ENCODE measurements at regions not wholly inside any gene's neighbourhood (a gene's known extent, or its start where the extent isn't known, plus 50 kb on each side); places are given as distances from the start of the nearest gene placed in this dataset.

DNA sequence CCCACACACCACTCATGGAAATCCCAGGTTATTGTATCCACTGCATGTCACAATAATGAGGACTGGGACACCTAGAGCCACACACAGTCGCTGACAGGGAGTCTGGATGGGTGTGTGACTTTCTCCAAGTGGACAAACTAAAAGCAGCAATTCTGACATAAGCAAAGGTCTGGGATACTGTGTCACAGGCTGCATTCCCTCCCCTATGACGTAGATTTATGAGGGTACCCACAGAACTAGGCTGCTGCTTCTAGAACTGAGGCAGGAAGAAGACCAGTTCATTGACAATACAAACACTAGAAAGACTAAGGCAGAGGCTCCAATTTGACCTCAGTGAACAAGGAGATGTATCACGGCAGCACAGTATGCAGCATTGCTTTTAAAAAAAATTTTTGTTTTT, 63.6 kb upstream of the TBCA start:
- Histone ChIP-seq H3K36me3 (ENCODE audit: control insufficient read depth, insufficient read depth, low read length) (no peaks in the 10 kb centered on the region), H3K9me3 (ENCODE audit: control insufficient read depth, low read length) (no peaks in the 10 kb centered on the region), H3K4me1 (ENCODE audit: control insufficient read depth, insufficient read depth, low read length, poor library complexity, severe bottlenecking) (no peaks in the 10 kb centered on the region), H3K27me3 (replicated peaks; ENCODE audit: control insufficient read depth, insufficient read depth, low read length, poor library complexity, severe bottlenecking) (peaks cover under 1% of the 10 kb centered on the region), H3K27ac (ENCODE audit: insufficient read depth, low read length, poor library complexity, severe bottlenecking) (no peak overlapping the region), H3K4me3 (ENCODE audit: insufficient read depth, low read depth, low read length, poor library complexity, severe bottlenecking) (no peak overlapping the region)
- no peak for DNase-seq

GRCh38 chr5:77832938-77833337, 56.8 kb upstream of the TBCA start:
- Histone ChIP-seq H3K4me3 (ENCODE audit: insufficient read depth, low read depth, low read length, poor library complexity, severe bottlenecking) (no peak overlapping the region), H3K36me3 (ENCODE audit: control insufficient read depth, insufficient read depth, low read length) (no peaks in the 10 kb centered on the region), H3K27ac (ENCODE audit: insufficient read depth, low read length, poor library complexity, severe bottlenecking) (no peak overlapping the region), H3K27me3 (replicated peaks; ENCODE audit: control insufficient read depth, insufficient read depth, low read length, poor library complexity, severe bottlenecking) (no peaks in the 10 kb centered on the region), H3K4me1 (ENCODE audit: control insufficient read depth, insufficient read depth, low read length, poor library complexity, severe bottlenecking) (no peaks in the 10 kb centered on the region), H3K9me3 (ENCODE audit: control insufficient read depth, low read length) (no peaks in the 10 kb centered on the region)
- DNase-seq: no peak

DNA sequence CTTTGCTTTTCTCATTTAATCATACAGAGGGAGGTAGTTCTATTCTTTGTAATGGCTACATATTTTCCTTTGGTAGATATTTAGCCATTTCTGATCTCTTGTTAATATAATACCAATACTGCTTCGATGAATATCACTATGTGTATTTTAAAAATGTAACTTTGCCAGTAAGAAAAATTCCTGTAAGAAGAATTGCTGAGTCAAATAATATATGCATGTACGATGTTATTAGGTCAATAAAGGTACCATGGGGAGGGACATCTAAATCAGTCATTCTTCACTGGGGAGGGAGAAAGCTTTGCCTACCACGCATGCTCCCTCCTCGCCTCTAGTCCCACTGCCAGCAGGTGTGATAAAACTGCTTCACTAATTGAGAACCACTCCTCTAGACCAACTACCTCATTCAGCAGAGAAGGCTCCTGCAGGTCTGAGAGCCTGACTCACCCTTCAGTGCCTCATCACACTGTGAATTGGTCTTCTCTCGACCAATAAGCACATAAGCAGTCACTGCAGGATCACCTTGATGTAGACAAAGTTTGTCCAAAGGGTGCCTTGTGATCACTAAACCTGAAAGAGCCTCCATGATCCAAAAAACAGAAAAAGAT, 56.1 kb upstream of the TBCA start:
- Histone ChIP-seq H3K36me3 (ENCODE audit: control insufficient read depth, insufficient read depth, low read length) (no peaks in the 10 kb centered on the region), H3K4me1 (ENCODE audit: control insufficient read depth, insufficient read depth, low read length, poor library complexity, severe bottlenecking) (no peaks in the 10 kb centered on the region), H3K27ac (ENCODE audit: insufficient read depth, low read length, poor library complexity, severe bottlenecking) (no peak overlapping the region), H3K9me3 (ENCODE audit: control insufficient read depth, low read length) (no peaks in the 10 kb centered on the region), H3K27me3 (replicated peaks; ENCODE audit: control insufficient read depth, insufficient read depth, low read length, poor library complexity, severe bottlenecking) (no peaks in the 10 kb centered on the region), H3K4me3 (ENCODE audit: insufficient read depth, low read depth, low read length, poor library complexity, severe bottlenecking) (no peak overlapping the region)
- DNase-seq: no peak

- Histone ChIP-seq H3K27me3 (replicated peaks; ENCODE audit: control insufficient read depth, insufficient read depth, low read length, poor library complexity, severe bottlenecking) (no peaks in the 10 kb centered on the region), H3K36me3 (ENCODE audit: control insufficient read depth, insufficient read depth, low read length) (no peaks in the 10 kb centered on the region), H3K27ac (ENCODE audit: insufficient read depth, low read length, poor library complexity, severe bottlenecking) (no peak overlapping the region), H3K9me3 (ENCODE audit: control insufficient read depth, low read length) (no peaks in the 10 kb centered on the region), H3K4me1 (ENCODE audit: control insufficient read depth, insufficient read depth, low read length, poor library complexity, severe bottlenecking) (no peaks in the 10 kb centered on the region), H3K4me3 (ENCODE audit: insufficient read depth, low read depth, low read length, poor library complexity, severe bottlenecking) (no peak overlapping the region)
- no peak for DNase-seq
These were observed 52.3 kb upstream of the TBCA start for GRCh38 chr5:77828445-77828844.
